HepG2 (cell line): ENCODE measurements at regions not wholly inside any gene's neighbourhood (a gene's known extent, or its start where the extent isn't known, plus 50 kb on each side); places are given as distances from the start of the nearest gene placed in this dataset.

Experiments
- ATAC-seq: fragments of 200-7000 bp; cut with Tn5 transposase; 3 replicates; pipeline ENCODE4 v1.9.1; 2020; ENCODE audit warnings: mild to moderate bottlenecking, moderate library complexity
- BruUV-seq: library from RNA; stranded (reverse); fragments of 400-500 nt; replicated peaks from 2 replicates; lab custom pipeline; 2021; lab: Mats Ljungman, UMichigan
- CTCF ChIA-PET: fragments of 300-600 bp; formaldehyde crosslinking; extraction: SDS; loops from one replicate; lab custom pipeline; 2021; ENCODE audit warnings: low total read pairs, inconsistent platforms, low intra/inter-chr PET ratio; lab: Yijun Ruan, JAX
- POLR2A ChIA-PET: fragments of 350-600 bp; sonication (Branson Sonifier 250); formaldehyde crosslinking; loops from one replicate; lab custom pipeline; 2020; ENCODE audit warnings: antibody characterized with exemption, inconsistent platforms; lab: Yijun Ruan, JAX
- DNase-seq: peaks from one replicate; pipeline ENCODE4 v3.0.0-alpha.2; 2015; ENCODE audit warnings: low spot score
- FAIRE-seq: peaks from 3 replicates; lab custom pipeline; 2011; peaks lifted over from hg19 to GRCh38; lab: Jason Lieb, UNC
- H2AFZ ChIP-seq: one replicate; pipeline ENCODE4 v1.6.1; 2011; ENCODE audit warnings: low read length, inconsistent platforms
- H3K27ac ChIP-seq: fragments of 300-600 bp; 3 replicates; pipeline ENCODE4 v1.8.0; 2011; ENCODE audit warnings: mixed run types, mild to moderate bottlenecking, mixed read lengths, low read length, inconsistent platforms; ENCODE audit not compliant: insufficient read depth; ENCODE audit errors: extremely low read length
- H3K27me3 ChIP-seq, 2 experiments: fragments of 200-600 bp in 1 of 2; 2 replicates in 1 of 2; 3 replicates in 1 of 2; pipeline versions ENCODE4 v1.6.0 to v1.8.0; 2011; ENCODE audit warnings: low read length in 2 of 2, mild to moderate bottlenecking in 2 of 2, moderate library complexity in 2 of 2, inconsistent platforms in 1 of 2; ENCODE audit not compliant: insufficient read depth in 2 of 2, control insufficient read depth in 1 of 2
- H3K36me3 ChIP-seq, 2 experiments: fragments of 200-600 bp in 1 of 2; replicated peaks in 1 of 2; 2 replicates in 1 of 2; 3 replicates in 1 of 2; pipeline versions ENCODE4 v1.5.1 to v1.8.0; 2011; ENCODE audit warnings: low read length in 2 of 2, inconsistent platforms in 1 of 2; ENCODE audit not compliant: insufficient read depth in 2 of 2, control insufficient read depth in 1 of 2
- H3K4me1 ChIP-seq: 2 replicates; pipeline ENCODE4 v1.5.1; 2012; ENCODE audit warnings: low read length, inconsistent platforms; ENCODE audit not compliant: insufficient read depth
- H3K4me2 ChIP-seq: 2 replicates; pipeline ENCODE4 v1.6.0; 2011; ENCODE audit warnings: low read depth, low read length, inconsistent platforms
- H3K4me3 ChIP-seq, 3 experiments: fragments of 200-600 bp in 1 of 3; sonication (generic), shearing (Covaris generic) in 1 of 3; replicated peaks in 1 of 3; 2 replicates each; pipeline ENCODE4 v1.5.1; 2011 to 2016; ENCODE audit warnings: low read length in 3 of 3, inconsistent platforms in 2 of 3, low read depth in 2 of 3, mild to moderate bottlenecking in 2 of 3, control low read depth in 1 of 3, mixed read lengths in 1 of 3; ENCODE audit not compliant: insufficient read depth in 1 of 3
- H3K79me2 ChIP-seq: one replicate; pipeline ENCODE4 v1.6.1; 2011; ENCODE audit warnings: low read length, inconsistent platforms; ENCODE audit not compliant: insufficient read depth
- H3K9ac ChIP-seq: 2 replicates; pipeline ENCODE4 v1.6.0; 2011; ENCODE audit warnings: mild to moderate bottlenecking, low read depth, low read length, inconsistent platforms; ENCODE audit not compliant: insufficient read depth
- H3K9me3 ChIP-seq: 2 replicates; pipeline ENCODE4 v1.5.1; 2012; ENCODE audit warnings: mild to moderate bottlenecking, low read length
- H4K20me1 ChIP-seq: 2 replicates; pipeline ENCODE4 v1.6.0; 2011; ENCODE audit warnings: inconsistent platforms, mild to moderate bottlenecking, low read length, moderate library complexity; ENCODE audit not compliant: insufficient read depth
- AGO1 ChIP-seq: fragments of 200-400 bp; formaldehyde crosslinking; IDR thresholded peaks from 2 replicates; pipeline ENCODE4 v1.6.1; 2017; ENCODE audit warnings: mild to moderate bottlenecking, low read depth, low read length, moderate library complexity; ENCODE audit not compliant: poor library complexity, severe bottlenecking
- ASH2L ChIP-seq: fragments of 300-600, 200-600 bp; sonication (generic); IDR thresholded peaks from 2 replicates; pipeline ENCODE4 v1.7.0; 2017; ENCODE audit warnings: low read depth, mild to moderate bottlenecking, moderate library complexity, mixed read lengths, low read length; ENCODE audit not compliant: insufficient read length
- ATF1 ChIP-seq: IDR thresholded peaks from 2 replicates; pipeline ENCODE4 v1.6.1; 2016; ENCODE audit warnings: mild to moderate bottlenecking, control low read depth
- DMTF1 ChIP-seq: sonication (generic); formaldehyde crosslinking; IDR thresholded peaks from 2 replicates; pipeline ENCODE4 v1.4.0; 2020; ENCODE audit warnings: mild to moderate bottlenecking, missing genetic modification reagents
- FOXC1 ChIP-seq: sonication (generic); formaldehyde crosslinking; IDR thresholded peaks from 2 replicates; pipeline ENCODE4 v1.8.0; 2022; ENCODE audit warnings: mild to moderate bottlenecking, missing genetic modification reagents, borderline replicate concordance
- FOXP1 ChIP-seq, 2 experiments: fragments of 450-650 bp in 1 of 2; IDR thresholded peaks; 2 replicates each; pipeline ENCODE4 v1.6.1; 2017 to 2018; ENCODE audit warnings: antibody characterized with exemption in 1 of 2
- GTF3A ChIP-seq: sonication (generic); formaldehyde crosslinking; conservative IDR thresholded peaks from 2 replicates; pipeline ENCODE4 v1.4.0; 2020; ENCODE audit warnings: mild to moderate bottlenecking, missing genetic modification reagents
- MEIS1 ChIP-seq: sonication (generic); formaldehyde crosslinking; IDR thresholded peaks from 2 replicates; pipeline ENCODE4 v1.9.0; 2021; ENCODE audit warnings: mild to moderate bottlenecking, missing genetic modification reagents, moderate library complexity, borderline replicate concordance
- NR0B2 ChIP-seq: sonication (generic); formaldehyde crosslinking; IDR thresholded peaks from 2 replicates; pipeline ENCODE4 v1.4.0; 2020; ENCODE audit warnings: mild to moderate bottlenecking, missing genetic modification reagents
- NR2C2 ChIP-seq: sonication (generic); formaldehyde crosslinking; IDR thresholded peaks from 2 replicates; pipeline ENCODE4 v1.4.0; 2020; ENCODE audit warnings: missing genetic modification reagents, mild to moderate bottlenecking, moderate library complexity, borderline replicate concordance
- NR2F6 ChIP-seq, 2 experiments: IDR thresholded peaks; 2 replicates each; pipeline ENCODE4 v1.6.1; 2016; ENCODE audit warnings: antibody characterized with exemption in 1 of 2, mild to moderate bottlenecking in 1 of 2
- PAWR ChIP-seq: sonication (generic); formaldehyde crosslinking; IDR thresholded peaks from 2 replicates; pipeline ENCODE4 v1.4.0; 2020; ENCODE audit warnings: missing genetic modification reagents, mild to moderate bottlenecking, borderline replicate concordance
- SMYD3 ChIP-seq: sonication (generic); formaldehyde crosslinking; IDR thresholded peaks from 2 replicates; pipeline ENCODE4 v1.8.1; 2023; ENCODE audit warnings: mild to moderate bottlenecking, missing genetic modification reagents
- TGIF2 ChIP-seq: IDR thresholded peaks from 2 replicates; pipeline ENCODE4 v1.6.1; 2016; ENCODE audit warnings: control low read depth, missing compliant biosample characterization
- ZBTB21 ChIP-seq: sonication (generic); formaldehyde crosslinking; IDR thresholded peaks from 2 replicates; pipeline ENCODE4 v1.4.0; 2020; ENCODE audit warnings: missing genetic modification reagents
- ZNF543 ChIP-seq: sonication (generic); formaldehyde crosslinking; IDR thresholded peaks from 2 replicates; pipeline ENCODE4 v1.4.0; 2020; ENCODE audit warnings: mild to moderate bottlenecking, missing genetic modification reagents
- ZNF678 ChIP-seq: sonication (generic); formaldehyde crosslinking; IDR thresholded peaks from 2 replicates; pipeline ENCODE4 v1.4.0; 2020; ENCODE audit warnings: mild to moderate bottlenecking, missing genetic modification reagents
- ZNF737 ChIP-seq: sonication (generic); formaldehyde crosslinking; IDR thresholded peaks from 2 replicates; pipeline ENCODE4 v1.5.0; 2020; ENCODE audit warnings: missing genetic modification reagents, mild to moderate bottlenecking, borderline replicate concordance
- WGBS: methylation state at CpG from one replicate; pipeline ENCODE4 v1.1.6; 2017; ENCODE audit warnings: low lambda C conversion rate; 5-methylcytosine and 5-hydroxymethylcytosine counted together
- in situ Hi-C: cut with HindIII; loops from 2 replicates; pipeline ENCODE4 v1.10.0; 2017; ENCODE audit warnings: low pct_unique_long_range_greater_than_20kb; ENCODE audit not compliant: extremely low pct_ligation_motif_present
- intact Hi-C: fragments of 100-400 bp; cut with micrococcal nuclease; formaldehyde crosslinking; loops from one replicate; pipeline ENCODE4 v1.10.0; 2022; ENCODE audit not compliant: unreplicated experiment
- TF ChIP-seq, protein P1 (sequence below): sonication (generic); formaldehyde crosslinking; IDR thresholded peaks from 2 replicates; pipeline ENCODE4 v1.4.0; 2020; ENCODE audit warnings: mild to moderate bottlenecking, missing genetic modification reagents
- TF ChIP-seq, protein P2 (sequence below): sonication (generic); formaldehyde crosslinking; IDR thresholded peaks from 2 replicates; pipeline ENCODE4 v1.4.0; 2020; ENCODE audit warnings: missing genetic modification reagents

DNA sequence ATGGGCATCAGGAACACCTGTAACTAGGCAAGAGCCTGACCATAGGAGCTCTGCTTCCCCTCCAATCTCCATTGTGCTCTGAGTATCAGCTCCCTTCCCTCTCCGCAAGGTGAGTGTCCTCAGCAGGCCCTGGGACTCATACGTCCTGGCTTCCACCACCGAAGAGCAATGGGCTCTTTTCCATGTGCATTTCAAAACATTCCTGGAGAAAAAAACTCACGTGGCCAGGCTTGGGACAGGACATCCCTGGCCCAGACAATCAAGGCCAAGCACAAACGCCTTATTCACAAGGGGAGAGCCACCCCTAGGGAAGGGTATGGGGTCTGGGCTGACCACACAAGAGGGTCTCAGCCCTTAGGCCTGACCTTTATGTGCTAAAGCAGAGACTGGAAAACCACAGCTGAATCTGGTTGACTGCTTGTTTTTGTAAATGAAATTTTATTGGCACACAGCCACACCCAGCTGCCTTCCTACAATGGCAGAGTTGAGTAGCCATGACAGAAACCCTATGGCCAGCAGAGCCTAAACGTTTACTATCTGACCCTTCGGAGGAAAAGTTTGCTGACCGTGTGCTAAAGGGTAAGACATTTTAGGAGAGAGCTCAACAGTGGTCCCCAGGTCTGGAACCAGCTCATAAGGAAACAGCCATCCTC lies 175.7 kb upstream of the ARL4C start:
- ATAC-seq (no peak), DNase-seq (no peak), FAIRE-seq (no peak)
- ChIA-PET CTCF (no interaction called here), POLR2A (interaction anchor here (0.7 to 11.7 kb wide), 3 partner anchors 20 to 311 kb away, joined by 3 to 484 read pairs (median 3); no protein-coding TSS in a partner anchor)
- H3K4me3 ChIP-seq: no peak overlapping the region
- H3K9ac ChIP-seq: no peak overlapping the region
- in situ Hi-C loops (no loop called here), intact Hi-C loops (no loop called here)
- no peaks in the 10 kb centered on the region for H3K79me2 ChIP-seq
- H3K9me3 ChIP-seq: no peaks in the 10 kb centered on the region
- no peak overlapping the region for H3K4me2 ChIP-seq
- H2AFZ ChIP-seq: no peak overlapping the region
- no peak overlapping the region for H3K27ac ChIP-seq
- H3K4me1 ChIP-seq: peaks cover 69% of the 10 kb centered on the region
- no peaks in the 10 kb centered on the region for H3K36me3 ChIP-seq
- H4K20me1 ChIP-seq: no peaks in the 10 kb centered on the region
- BruUV-seq: no TSS peak
- 87% methylated on average over 8 of the region's 8 CpGs for WGBS
- H3K27me3 ChIP-seq: no peaks in the 10 kb centered on the region
- TF ChIP-seq NR0B2 (CRISPR knock-in tag): no peak
- TF ChIP-seq AGO1: no peak
- no peak for TF ChIP-seq TGIF2 (CRISPR knock-in tag)
- no peak for TF ChIP-seq ZNF678 (CRISPR knock-in tag)
- TF ChIP-seq PAWR: 0 out of 2 replicates have a peak, but pooled peaks have one; percentile 26
- TF ChIP-seq NR2F6 (IDR thresholded peaks at IDR 0.05): no peak
- TF ChIP-seq NR2F6 (CRISPR knock-in tag; IDR thresholded peaks at IDR 0.05): no peak
- TF ChIP-seq DMTF1 (CRISPR knock-in tag): no peak
- no peak for TF ChIP-seq ASH2L
- TF ChIP-seq NR2C2: no peak
- no peak for TF ChIP-seq FOXP1 (IDR thresholded peaks at IDR 0.05)
- TF ChIP-seq FOXP1 (CRISPR knock-in tag; IDR thresholded peaks at IDR 0.05): no peak
- TF ChIP-seq ZBTB21 (CRISPR knock-in tag): no peak
- TF ChIP-seq ZNF543 (CRISPR knock-in tag): no peak
- no peak for TF ChIP-seq FOXC1 (CRISPR knock-in tag)
- 0 out of 2 replicates have a peak, but pooled peaks have one; percentile 52 for TF ChIP-seq GTF3A (CRISPR knock-in tag)
- TF ChIP-seq, protein P1, sequence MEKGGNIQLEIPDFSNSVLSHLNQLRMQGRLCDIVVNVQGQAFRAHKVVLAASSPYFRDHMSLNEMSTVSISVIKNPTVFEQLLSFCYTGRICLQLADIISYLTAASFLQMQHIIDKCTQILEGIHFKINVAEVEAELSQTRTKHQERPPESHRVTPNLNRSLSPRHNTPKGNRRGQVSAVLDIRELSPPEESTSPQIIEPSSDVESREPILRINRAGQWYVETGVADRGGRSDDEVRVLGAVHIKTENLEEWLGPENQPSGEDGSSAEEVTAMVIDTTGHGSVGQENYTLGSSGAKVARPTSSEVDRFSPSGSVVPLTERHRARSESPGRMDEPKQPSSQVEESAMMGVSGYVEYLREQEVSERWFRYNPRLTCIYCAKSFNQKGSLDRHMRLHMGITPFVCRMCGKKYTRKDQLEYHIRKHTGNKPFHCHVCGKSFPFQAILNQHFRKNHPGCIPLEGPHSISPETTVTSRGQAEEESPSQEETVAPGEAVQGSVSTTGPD (CRISPR knock-in tag): no peak
- TF ChIP-seq ATF1 (CRISPR knock-in tag): no peak
- TF ChIP-seq, protein P2, sequence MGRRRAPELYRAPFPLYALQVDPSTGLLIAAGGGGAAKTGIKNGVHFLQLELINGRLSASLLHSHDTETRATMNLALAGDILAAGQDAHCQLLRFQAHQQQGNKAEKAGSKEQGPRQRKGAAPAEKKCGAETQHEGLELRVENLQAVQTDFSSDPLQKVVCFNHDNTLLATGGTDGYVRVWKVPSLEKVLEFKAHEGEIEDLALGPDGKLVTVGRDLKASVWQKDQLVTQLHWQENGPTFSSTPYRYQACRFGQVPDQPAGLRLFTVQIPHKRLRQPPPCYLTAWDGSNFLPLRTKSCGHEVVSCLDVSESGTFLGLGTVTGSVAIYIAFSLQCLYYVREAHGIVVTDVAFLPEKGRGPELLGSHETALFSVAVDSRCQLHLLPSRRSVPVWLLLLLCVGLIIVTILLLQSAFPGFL (CRISPR knock-in tag): no peak
- TF ChIP-seq SMYD3: no peak
- no peak for TF ChIP-seq MEIS1 (CRISPR knock-in tag)
- no peak for TF ChIP-seq ZNF737 (CRISPR knock-in tag)
